Ovary (tissue), 3 donors: ENCODE measurements at regions not wholly inside any gene's neighbourhood (a gene's known extent, or its start where the extent isn't known, plus 50 kb on each side); places are given as distances from the start of the nearest gene placed in this dataset.

Experiments
- EP300 ChIP-seq: sonication (generic); formaldehyde crosslinking; IDR thresholded peaks from one replicate; pipeline ENCODE4 v1.6.1; 2017; ENCODE audit warnings: antibody characterized with exemption
- POLR2A ChIP-seq: fragments of 450-650 bp; IDR thresholded peaks from one replicate; pipeline ENCODE4 v1.6.1; 2017; ENCODE audit warnings: antibody characterized with exemption, mild to moderate bottlenecking, moderate library complexity
- TF ChIP-seq, protein P1 (sequence below), 3 donors: fragments of 450-650 bp in 2 of 3; fragments of 200-600 bp in 1 of 3; IDR thresholded peaks; one replicate each; pipeline versions ENCODE4 v1.5.1 to v1.8.0; 2016 to 2022; ENCODE audit warnings: antibody characterized with exemption in 3 of 3, mild to moderate bottlenecking in 1 of 3
- donor health status: DM: no; HTN: no; CAD: no.

GRCh38 chr1:191174298-191174697, 696.6 kb upstream of the BRINP3 start:
- no peak for TF ChIP-seq POLR2A
- TF ChIP-seq, protein P1, sequence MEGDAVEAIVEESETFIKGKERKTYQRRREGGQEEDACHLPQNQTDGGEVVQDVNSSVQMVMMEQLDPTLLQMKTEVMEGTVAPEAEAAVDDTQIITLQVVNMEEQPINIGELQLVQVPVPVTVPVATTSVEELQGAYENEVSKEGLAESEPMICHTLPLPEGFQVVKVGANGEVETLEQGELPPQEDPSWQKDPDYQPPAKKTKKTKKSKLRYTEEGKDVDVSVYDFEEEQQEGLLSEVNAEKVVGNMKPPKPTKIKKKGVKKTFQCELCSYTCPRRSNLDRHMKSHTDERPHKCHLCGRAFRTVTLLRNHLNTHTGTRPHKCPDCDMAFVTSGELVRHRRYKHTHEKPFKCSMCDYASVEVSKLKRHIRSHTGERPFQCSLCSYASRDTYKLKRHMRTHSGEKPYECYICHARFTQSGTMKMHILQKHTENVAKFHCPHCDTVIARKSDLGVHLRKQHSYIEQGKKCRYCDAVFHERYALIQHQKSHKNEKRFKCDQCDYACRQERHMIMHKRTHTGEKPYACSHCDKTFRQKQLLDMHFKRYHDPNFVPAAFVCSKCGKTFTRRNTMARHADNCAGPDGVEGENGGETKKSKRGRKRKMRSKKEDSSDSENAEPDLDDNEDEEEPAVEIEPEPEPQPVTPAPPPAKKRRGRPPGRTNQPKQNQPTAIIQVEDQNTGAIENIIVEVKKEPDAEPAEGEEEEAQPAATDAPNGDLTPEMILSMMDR (IDR thresholded peaks at IDR 0.05), result no peak
- no peak for TF ChIP-seq EP300
